ENCODE measurements at regions not wholly inside any gene's neighbourhood (a gene's known extent, or its start where the extent isn't known, plus 50 kb on each side); places are given as distances from the start of the nearest gene placed in this dataset.

DNA sequence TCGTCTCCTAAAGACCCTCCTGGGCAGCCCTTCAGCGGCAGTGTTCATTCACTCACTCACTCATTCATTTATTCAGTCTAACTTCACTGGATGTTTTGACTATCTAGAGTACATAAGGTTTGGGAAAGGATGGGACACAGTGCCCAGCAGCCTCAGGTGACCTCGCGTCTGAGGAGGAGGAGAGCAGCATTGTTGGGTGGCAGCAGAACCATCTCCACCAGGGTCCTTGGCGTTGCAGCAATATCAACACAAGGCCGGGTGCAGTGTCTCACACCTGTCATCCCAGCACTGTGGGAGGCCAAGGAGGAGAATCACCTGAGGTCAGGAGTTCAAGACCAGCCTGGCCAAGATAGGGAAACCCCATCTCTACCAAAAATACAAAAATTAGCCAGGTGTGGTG lies 408.0 kb downstream of the BRD1 start:
- no peak for TF ChIP-seq CTCF (IDR thresholded peaks at IDR 0.05)
- no peak for TF ChIP-seq POLR2A (IDR thresholded peaks at IDR 0.05)

Data from heart left ventricle (tissue), 13 donors.